HG02943 (cell line): ENCODE measurements at regions not wholly inside any gene's neighbourhood (a gene's known extent, or its start where the extent isn't known, plus 50 kb on each side); places are given as distances from the start of the nearest gene placed in this dataset.
"Not testable (repeated sequence)": the region's sequence is repeated elsewhere in the genome, so short reads cannot be mapped to it uniquely, and the experiment has no call there.

Experiments used
- ATAC-seq: cut with Tn5 transposase; IDR thresholded peaks from one replicate; pipeline ENCODE4 v1.9.1; 2021; ENCODE audit warnings: mild to moderate bottlenecking, low read depth, moderate library complexity; ENCODE audit not compliant: unreplicated experiment

DNA sequence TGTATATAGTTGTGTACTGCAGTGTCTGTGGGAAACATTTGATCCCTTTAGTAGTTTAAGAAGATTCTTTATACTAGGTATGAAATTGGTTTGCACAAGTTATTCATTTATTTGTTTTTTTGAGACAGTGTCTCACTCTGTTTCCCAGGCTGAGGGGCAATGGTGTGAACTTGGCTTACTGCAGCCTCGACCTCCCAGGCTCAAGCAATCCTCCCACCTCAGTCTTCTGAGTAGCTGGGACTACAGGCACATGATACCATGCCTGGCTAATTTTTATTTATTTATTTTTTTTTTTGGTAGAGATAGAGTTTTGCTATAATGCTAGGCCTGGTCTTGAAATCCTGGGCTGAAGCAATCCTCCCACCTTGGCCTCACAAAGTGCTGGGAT lies 209.4 kb downstream of the RASSF9 start:
- no peak for ATAC-seq

DNA sequence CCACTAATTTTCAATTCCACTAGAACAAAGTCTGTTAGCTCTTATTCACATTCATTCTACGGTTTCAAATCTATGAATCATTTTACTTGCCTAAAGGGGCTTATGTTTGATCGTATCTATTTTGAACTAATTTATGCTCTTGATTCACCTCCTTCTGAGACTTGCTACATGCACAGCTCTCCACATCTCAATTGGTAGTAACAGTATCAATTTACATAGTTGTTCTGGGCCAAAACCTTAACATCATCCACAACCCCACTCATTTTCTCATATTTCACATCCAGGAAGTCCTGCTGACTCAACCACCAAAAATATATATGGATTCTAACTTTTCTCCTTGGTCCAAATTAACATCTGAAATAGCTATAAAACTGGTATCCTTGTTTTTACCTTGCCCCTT lies 208.6 kb downstream of the RASSF9 start:
- ATAC-seq: no peak

- not testable (repeated sequence) for ATAC-seq
Measured at GRCh38 chr12:85628562-85628961, 207.6 kb downstream of the RASSF9 start.

GRCh38 chr12:85630851-85631250 lies 205.4 kb downstream of the RASSF9 start:
- ATAC-seq: no peak

DNA sequence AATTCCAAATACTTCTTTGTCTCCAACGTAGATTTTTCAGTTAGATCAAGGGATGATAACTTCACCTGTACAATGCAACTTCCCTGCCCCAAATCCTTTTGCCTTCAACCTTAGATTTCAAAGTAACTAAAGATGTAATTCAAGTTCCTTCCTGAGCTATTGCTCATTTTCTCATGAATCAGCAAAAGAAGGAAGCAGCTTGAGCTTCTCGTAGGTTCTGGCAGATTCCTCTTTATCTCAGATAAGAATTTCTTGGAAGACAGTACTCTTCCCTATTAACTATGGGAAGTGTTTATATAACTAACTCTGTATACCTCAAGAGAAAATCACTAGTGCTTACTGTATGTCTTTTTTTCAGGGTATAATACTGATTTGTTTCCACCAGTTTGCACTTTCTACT lies 203.8 kb downstream of the RASSF9 start:
- ATAC-seq: no peak

- ATAC-seq: no peak
Measured at GRCh38 chr12:85633491-85633890, 202.7 kb downstream of the RASSF9 start.

DNA sequence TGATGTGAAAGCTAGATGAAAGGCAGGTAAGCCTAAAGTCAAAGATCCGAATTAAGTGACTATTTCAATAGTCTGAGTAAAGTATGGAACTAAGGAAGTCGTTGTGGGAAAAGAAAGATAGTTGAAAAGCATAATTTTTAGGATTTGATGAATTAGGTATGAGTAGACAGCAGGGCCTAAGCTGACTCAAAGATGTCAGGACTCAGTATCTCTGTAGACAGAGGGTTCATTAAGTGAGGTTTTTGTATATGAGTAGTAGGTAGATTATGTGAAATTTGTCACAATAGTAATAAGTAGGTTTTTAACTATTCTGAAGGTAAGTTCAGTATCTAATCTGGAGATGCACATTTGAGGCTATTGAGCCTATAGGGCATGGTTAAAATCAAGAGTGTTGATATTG lies 196.4 kb downstream of the RASSF9 start:
- no peak for ATAC-seq

DNA sequence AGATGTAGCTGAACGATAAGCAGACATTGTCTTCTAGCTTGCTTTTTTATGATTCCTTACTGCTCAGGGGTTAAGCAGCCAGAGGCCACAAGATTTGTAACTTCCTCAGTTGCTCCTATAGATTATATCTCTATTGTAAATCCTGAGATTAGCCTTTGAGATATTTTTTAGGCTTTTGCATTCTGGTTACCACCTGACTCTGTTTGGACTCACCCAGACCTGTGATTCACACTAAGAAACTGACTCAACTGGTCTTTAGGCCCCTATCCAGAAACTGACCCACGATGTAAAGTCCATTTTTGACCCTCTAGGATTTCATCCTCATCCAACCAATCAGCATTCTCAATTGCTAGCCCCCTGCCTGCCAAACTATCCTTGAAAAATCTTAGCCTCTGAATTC lies 194.4 kb downstream of the RASSF9 start:
- no peak for ATAC-seq

GRCh38 chr12:85642288-85642687 lies 193.9 kb downstream of the RASSF9 start:
- no peak for ATAC-seq

DNA sequence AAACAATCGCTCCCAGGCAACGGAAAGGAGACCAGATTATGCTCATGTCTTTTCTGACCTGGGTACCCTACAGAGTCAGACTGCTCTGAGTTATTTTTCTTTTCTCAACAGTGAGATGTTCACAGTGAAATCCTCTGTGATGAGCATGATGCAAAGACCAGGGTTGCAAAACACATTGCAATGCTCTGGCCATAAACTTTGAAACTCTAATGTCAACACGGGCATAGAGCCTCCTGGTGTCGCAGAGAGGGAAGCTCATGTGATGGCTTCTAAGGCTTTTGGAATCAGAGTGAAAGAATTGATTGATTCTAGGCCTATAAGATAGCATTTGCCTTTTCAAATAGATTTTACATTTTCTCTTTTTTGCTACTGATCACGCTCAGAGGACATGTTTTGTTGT lies 193.4 kb downstream of the RASSF9 start:
- no peak for ATAC-seq

- no peak for ATAC-seq
Measured at GRCh38 chr12:85644508-85644907, 191.7 kb downstream of the RASSF9 start.

DNA sequence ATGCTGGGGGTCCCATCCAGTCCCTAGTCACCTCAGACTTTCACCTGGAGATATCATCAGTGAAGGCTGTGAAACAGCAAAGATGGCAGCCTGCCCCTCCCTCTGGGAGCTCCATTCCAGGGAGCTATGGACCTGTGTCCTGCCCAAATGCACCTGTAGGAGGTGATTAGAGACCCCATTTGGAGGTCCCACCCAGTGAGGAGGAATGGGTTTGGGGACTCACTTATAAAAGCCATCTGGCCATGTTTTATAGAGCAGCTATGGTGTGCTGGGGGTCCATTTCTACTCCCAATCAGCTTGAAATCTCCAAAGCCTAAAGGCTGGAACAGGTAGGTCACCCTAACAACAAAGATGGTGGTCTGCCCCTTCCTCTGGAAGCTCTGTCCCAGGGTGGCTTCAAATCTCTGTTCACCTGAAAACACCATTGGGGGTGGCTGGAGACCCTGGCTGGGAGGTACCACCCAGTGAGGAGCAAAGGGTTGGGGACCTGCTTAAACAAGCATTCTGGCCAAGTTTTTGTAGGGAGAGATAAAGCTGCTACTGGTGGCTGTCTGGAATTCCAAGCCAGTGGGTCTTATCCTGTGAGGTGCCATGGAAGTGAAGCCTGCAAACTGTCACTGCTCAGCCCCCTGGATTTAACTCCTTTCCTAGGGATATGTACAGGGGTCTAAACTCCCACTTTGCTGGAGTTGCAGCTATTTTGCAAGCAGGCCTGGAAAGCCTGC lies 182.3 kb downstream of the RASSF9 start:
- no peak for ATAC-seq

DNA sequence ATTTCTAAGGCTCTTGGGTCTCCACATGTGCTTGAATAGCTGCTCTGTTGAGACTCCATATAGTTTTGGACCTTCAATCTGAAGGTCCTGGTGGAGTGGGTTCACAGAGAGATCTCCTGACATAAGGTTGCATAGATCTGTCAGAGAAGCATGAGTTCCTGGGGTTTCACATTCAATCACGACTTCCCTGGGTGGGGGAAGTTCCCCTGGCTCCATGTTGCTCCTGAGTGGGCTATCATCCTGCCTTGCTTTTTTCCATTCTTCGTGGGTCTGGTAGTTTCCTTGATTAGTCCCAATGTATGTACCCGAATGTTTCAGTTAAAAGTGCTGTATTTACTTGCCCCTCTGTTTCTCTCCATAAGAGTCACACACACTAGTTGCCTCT lies 181.8 kb downstream of the RASSF9 start:
- no peak for ATAC-seq

DNA sequence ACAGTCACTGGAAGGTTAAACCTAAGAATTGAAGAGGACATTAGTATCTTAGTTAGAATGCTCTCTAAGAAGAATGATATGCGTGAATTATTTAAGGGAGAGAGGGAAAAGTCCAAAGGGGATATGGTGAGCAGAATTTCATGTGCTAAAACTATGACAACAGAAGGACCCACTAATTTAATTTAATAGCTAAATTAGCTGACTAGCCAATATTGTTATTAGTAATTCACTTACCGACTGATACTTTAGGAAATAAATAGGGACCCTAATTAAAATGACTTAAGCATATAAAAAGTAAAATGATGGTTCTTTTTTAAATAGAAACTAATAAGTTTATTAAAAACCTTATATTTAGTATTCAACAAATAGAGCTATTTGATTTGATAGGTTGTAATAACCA lies 179.6 kb downstream of the RASSF9 start:
- ATAC-seq: no peak

GRCh38 chr12:85657251-85657650 lies 179.0 kb downstream of the RASSF9 start:
- ATAC-seq: no peak

- no peak for ATAC-seq
Measured at GRCh38 chr12:85657836-85658630, 178.2 kb downstream of the RASSF9 start.

GRCh38 chr12:85659754-85660530 lies 176.3 kb downstream of the RASSF9 start:
- no peak for ATAC-seq

- no peak for ATAC-seq
Measured at GRCh38 chr12:85661461-85662206, 174.6 kb downstream of the RASSF9 start.

- no peak for ATAC-seq
Measured at GRCh38 chr12:85662207-85662602, 174.0 kb downstream of the RASSF9 start.

DNA sequence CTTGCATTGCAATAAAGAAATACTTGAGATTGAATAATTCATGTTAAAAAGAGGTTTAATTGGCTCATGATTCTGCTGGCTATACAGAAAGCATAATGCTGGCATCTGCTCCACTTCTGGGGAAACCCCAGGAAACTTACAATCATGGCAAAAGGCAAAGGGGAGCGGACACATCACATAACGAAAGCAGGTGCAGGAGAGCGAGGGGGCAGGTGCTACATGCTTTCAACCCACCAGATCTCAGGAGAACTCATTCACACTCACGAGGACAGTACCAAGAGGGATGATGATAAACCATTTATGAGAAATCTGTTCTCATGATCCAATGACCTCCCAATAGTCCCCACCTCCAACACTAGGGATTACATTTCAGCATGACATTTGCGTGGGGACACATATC lies 172.6 kb downstream of the RASSF9 start:
- no peak for ATAC-seq

GRCh38 chr12:85664429-85664828 lies 171.8 kb downstream of the RASSF9 start:
- no peak for ATAC-seq
